A673 (cell line): ENCODE measurements at regions not wholly inside any gene's neighbourhood (a gene's known extent, or its start where the extent isn't known, plus 50 kb on each side); places are given as distances from the start of the nearest gene placed in this dataset.

Experiments
- BruUV-seq: library from RNA; stranded (reverse); fragments of 400-500 nt; replicated peaks from 2 replicates; lab custom pipeline; 2021; lab: Mats Ljungman, UMichigan
- CTCF ChIA-PET: fragments of 300-600 bp; sonication (Branson Sonifier 250); formaldehyde crosslinking; loops from one replicate; lab custom pipeline; 2022; ENCODE audit warnings: antibody characterized with exemption; lab: Charles Lee
- POLR2A ChIA-PET: fragments of 300-600 bp; sonication (Branson Sonifier 250); formaldehyde crosslinking; loops from one replicate; lab custom pipeline; 2022; ENCODE audit warnings: antibody characterized with exemption; ENCODE audit not compliant: low non-redundant PET; lab: Charles Lee
- DNase-seq: peaks from one replicate; pipeline ENCODE4 v3.0.0-alpha.2; 2015; ENCODE audit warnings: low spot score
- H3K27ac ChIP-seq: fragments of 200-600 bp; sonication (generic); 2 replicates; pipeline ENCODE4 v1.5.1; 2016; ENCODE audit warnings: mixed run types, low read depth, mild to moderate bottlenecking, mixed read lengths, antibody characterized with exemption, low read length; ENCODE audit not compliant: poor library complexity, severe bottlenecking
- H3K27me3 ChIP-seq: fragments of 200-600 bp; sonication (generic); replicated peaks from 2 replicates; pipeline ENCODE4 v1.6.1; 2017; ENCODE audit warnings: mixed run types, low read depth, mild to moderate bottlenecking, mixed read lengths, antibody characterized with exemption, low read length; ENCODE audit not compliant: insufficient read depth, poor library complexity
- H3K36me3 ChIP-seq: fragments of 200-600 bp; sonication (generic); 2 replicates; pipeline ENCODE4 v1.6.1; 2016; ENCODE audit warnings: mixed run types, mild to moderate bottlenecking, mixed read lengths, antibody characterized with exemption, low read length; ENCODE audit not compliant: insufficient read depth, poor library complexity, severe bottlenecking
- H3K4me1 ChIP-seq: fragments of 200-600 bp; sonication (generic); 2 replicates; pipeline ENCODE4 v1.6.1; 2017; ENCODE audit warnings: mixed run types, mild to moderate bottlenecking, mixed read lengths, antibody characterized with exemption, low read length; ENCODE audit not compliant: insufficient read depth, poor library complexity, severe bottlenecking
- H3K4me3 ChIP-seq: fragments of 200-600 bp; sonication (generic); 2 replicates; pipeline ENCODE4 v1.5.1; 2016; ENCODE audit warnings: low read depth, mixed run types, mild to moderate bottlenecking, mixed read lengths, low read length; ENCODE audit not compliant: poor library complexity, severe bottlenecking
- H3K9me3 ChIP-seq: fragments of 200-600 bp; sonication (generic); 2 replicates; pipeline ENCODE4 v1.6.1; 2016; ENCODE audit warnings: mixed run types, low read depth, mild to moderate bottlenecking, mixed read lengths, antibody characterized with exemption, low read length; ENCODE audit not compliant: poor library complexity, severe bottlenecking
- EZH2 ChIP-seq: fragments of 200-600 bp; sonication (generic); IDR thresholded peaks from 2 replicates; pipeline ENCODE4 v1.6.1; 2017; ENCODE audit warnings: borderline replicate concordance, low read depth, mild to moderate bottlenecking, mixed read lengths, antibody characterized with exemption, low read length; ENCODE audit not compliant: poor library complexity, severe bottlenecking
- intact Hi-C: fragments of 100-400 bp; cut with micrococcal nuclease; formaldehyde crosslinking; loops from one replicate; pipeline ENCODE4 v1.10.0; 2022; ENCODE audit not compliant: unreplicated experiment
- TF ChIP-seq, protein P1 (sequence below): fragments of 300-800, 200-600 bp; sonication (generic); conservative IDR thresholded peaks from 2 replicates; pipeline ENCODE4 v1.5.1; 2017; ENCODE audit warnings: low read depth, mild to moderate bottlenecking, antibody characterized with exemption, low read length, moderate library complexity, mixed read lengths

DNA sequence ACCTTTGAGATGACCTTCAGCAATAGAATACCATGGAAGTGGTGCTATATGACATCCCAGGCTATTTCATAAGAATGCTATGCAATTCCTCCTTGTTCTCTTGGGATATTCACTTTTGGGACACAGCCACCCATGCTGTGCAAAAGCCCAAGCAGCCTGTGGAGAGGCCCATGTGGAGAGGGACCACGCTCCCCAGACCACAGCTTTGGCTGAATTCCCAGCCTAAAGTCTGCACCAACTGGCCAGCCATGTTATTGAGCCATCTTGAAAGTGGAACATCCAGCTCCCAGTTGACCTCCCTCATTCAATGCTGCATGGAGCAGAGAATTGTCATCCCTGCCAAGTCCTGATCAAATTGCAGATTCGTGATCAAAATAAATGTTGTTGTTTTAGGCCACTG, 275.1 kb downstream of the SUDS3 start:
- BruUV-seq: no TSS peak
- ChIA-PET CTCF (no interaction called here), POLR2A (no interaction called here)

GRCh38 chr12:118655588-118655987, 279.2 kb downstream of the SUDS3 start:
- no TSS peak for BruUV-seq
- H3K9me3 ChIP-seq: no peaks in the 10 kb centered on the region
- ChIA-PET POLR2A (no interaction called here), CTCF (no interaction called here)
- H3K4me1 ChIP-seq: no peaks in the 10 kb centered on the region
- no peak for DNase-seq
- TF ChIP-seq, protein P1, sequence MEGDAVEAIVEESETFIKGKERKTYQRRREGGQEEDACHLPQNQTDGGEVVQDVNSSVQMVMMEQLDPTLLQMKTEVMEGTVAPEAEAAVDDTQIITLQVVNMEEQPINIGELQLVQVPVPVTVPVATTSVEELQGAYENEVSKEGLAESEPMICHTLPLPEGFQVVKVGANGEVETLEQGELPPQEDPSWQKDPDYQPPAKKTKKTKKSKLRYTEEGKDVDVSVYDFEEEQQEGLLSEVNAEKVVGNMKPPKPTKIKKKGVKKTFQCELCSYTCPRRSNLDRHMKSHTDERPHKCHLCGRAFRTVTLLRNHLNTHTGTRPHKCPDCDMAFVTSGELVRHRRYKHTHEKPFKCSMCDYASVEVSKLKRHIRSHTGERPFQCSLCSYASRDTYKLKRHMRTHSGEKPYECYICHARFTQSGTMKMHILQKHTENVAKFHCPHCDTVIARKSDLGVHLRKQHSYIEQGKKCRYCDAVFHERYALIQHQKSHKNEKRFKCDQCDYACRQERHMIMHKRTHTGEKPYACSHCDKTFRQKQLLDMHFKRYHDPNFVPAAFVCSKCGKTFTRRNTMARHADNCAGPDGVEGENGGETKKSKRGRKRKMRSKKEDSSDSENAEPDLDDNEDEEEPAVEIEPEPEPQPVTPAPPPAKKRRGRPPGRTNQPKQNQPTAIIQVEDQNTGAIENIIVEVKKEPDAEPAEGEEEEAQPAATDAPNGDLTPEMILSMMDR: no peak
- TF ChIP-seq EZH2: no peak
- H3K27me3 ChIP-seq: no peaks in the 10 kb centered on the region
- H3K27ac ChIP-seq: no peak overlapping the region
- H3K4me3 ChIP-seq: no peak overlapping the region
- no peaks in the 10 kb centered on the region for H3K36me3 ChIP-seq
- intact Hi-C loops: no loop called here

More for the DNA sequence above, 275.1 kb downstream of the SUDS3 start:
- no peak for DNase-seq
- H3K9me3 ChIP-seq: no peaks in the 10 kb centered on the region
- H3K36me3 ChIP-seq: no peaks in the 10 kb centered on the region
- H3K4me1 ChIP-seq: no peaks in the 10 kb centered on the region
- H3K4me3 ChIP-seq: no peak overlapping the region
- H3K27me3 ChIP-seq: no peaks in the 10 kb centered on the region
- intact Hi-C loops: no loop called here
- no peak overlapping the region for H3K27ac ChIP-seq
- TF ChIP-seq, protein P1: no peak
- no peak for TF ChIP-seq EZH2

DNA sequence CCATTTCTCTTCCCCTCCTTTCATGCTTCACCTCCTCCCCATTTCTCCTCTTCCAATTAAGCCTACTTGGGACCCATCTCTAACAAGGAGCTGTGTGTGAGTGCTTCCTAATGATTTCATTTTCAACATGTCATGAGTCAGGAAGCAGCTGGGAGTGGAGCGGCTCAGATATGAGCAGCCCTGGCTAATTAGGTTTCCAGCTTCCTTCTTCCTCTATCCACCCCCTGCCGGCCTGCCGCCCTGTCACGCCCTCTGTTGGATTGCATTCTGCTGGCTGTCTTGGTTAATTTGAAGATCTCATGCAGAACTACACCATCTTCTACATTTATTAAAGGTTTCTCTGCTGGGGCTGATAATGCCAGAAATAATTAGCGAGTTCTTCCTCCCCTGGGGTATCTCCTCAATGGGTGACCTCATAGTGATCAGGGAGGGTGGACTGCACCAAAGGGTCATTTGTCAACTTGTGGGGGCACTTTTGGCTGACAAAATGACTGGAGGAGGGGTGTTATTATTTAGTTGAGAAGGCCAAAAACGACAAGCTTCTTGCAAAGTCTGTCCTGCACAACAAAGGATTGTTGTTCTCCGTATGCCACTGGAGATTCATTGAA, 300.9 kb upstream of the SRRM4 start:
- ChIA-PET POLR2A (no interaction called here), CTCF (no interaction called here)
- H3K27me3 ChIP-seq: peaks cover 8% of the 10 kb centered on the region
- no TSS peak for BruUV-seq
- intact Hi-C loops: no loop called here
- TF ChIP-seq EZH2: no peak
- TF ChIP-seq, protein P1: no peak
- H3K36me3 ChIP-seq: no peaks in the 10 kb centered on the region
- no peaks in the 10 kb centered on the region for H3K9me3 ChIP-seq
- H3K27ac ChIP-seq: no peak overlapping the region
- DNase-seq: peak; percentile 37
- H3K4me1 ChIP-seq: no peaks in the 10 kb centered on the region
- H3K4me3 ChIP-seq: no peak overlapping the region
